GM13976 (cell line): ENCODE measurements at regions not wholly inside any gene's neighbourhood (a gene's known extent, or its start where the extent isn't known, plus 50 kb on each side); places are given as distances from the start of the nearest gene placed in this dataset.

Source experiments
- DNase-seq: peaks from one replicate; pipeline ENCODE4 v3.0.0; 2012; ENCODE audit warnings: low spot score
- in situ Hi-C: fragments of 300-500 bp; cut with MboI; formaldehyde crosslinking; loops from one replicate; pipeline ENCODE4 v1.12.0; 2022; ENCODE audit warnings: low sequenced_read_pairs, mixed read lengths, inconsistent platforms; ENCODE audit not compliant: unreplicated experiment
- TF ChIP-seq, protein P1 (sequence below): IDR thresholded peaks from 2 replicates; pipeline ENCODE4 v1.5.1; 2012; ENCODE audit warnings: borderline replicate concordance, mild to moderate bottlenecking; ENCODE audit not compliant: insufficient read depth; ENCODE audit errors: extremely low read depth, missing control alignments, control extremely low read depth

DNA sequence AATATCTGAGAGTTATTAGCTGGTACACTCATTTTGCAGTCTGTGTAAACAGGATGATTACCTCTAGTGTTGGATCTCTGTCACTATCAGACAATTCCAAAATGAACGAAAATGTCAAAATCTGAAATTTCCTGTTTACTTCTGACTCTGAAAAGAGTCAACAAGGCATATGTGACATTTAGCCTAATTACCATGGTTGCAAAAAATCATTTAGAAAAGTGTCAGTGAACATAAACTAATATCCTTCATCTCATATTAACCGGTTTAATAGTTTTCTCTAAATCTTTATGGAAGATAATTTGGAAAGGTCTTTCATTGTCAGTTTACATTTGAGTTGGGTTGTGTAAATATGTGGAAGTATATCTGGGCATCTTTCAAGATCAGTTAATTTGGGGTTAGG is 431.8 kb upstream of the HSF2 start:
- in situ Hi-C loops, result no loop called here
- DNase-seq, result no peak
- TF ChIP-seq, protein P1, sequence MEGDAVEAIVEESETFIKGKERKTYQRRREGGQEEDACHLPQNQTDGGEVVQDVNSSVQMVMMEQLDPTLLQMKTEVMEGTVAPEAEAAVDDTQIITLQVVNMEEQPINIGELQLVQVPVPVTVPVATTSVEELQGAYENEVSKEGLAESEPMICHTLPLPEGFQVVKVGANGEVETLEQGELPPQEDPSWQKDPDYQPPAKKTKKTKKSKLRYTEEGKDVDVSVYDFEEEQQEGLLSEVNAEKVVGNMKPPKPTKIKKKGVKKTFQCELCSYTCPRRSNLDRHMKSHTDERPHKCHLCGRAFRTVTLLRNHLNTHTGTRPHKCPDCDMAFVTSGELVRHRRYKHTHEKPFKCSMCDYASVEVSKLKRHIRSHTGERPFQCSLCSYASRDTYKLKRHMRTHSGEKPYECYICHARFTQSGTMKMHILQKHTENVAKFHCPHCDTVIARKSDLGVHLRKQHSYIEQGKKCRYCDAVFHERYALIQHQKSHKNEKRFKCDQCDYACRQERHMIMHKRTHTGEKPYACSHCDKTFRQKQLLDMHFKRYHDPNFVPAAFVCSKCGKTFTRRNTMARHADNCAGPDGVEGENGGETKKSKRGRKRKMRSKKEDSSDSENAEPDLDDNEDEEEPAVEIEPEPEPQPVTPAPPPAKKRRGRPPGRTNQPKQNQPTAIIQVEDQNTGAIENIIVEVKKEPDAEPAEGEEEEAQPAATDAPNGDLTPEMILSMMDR, result no peak

DNA sequence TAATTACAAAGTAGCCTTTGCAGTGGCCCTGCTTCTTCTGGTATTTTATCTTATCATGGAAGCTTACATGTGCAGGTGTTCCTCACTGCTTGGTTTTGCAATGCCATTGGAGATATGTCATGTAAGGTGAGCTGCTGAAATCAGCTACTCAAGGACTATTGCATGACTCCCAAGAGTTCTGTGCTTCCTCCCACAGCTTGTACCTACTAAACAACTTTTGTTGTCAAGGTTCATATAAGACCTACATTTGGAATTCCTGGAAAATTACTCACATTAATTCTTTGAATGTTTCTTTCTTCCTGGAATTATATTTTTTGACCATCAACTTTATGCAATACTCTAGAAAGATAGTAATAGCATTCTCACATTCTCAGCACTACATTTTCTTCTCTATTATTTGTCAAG is 427.5 kb upstream of the HSF2 start:
- in situ Hi-C loops, result no loop called here
- no peak for DNase-seq
- TF ChIP-seq, protein P1, result no peak

DNA sequence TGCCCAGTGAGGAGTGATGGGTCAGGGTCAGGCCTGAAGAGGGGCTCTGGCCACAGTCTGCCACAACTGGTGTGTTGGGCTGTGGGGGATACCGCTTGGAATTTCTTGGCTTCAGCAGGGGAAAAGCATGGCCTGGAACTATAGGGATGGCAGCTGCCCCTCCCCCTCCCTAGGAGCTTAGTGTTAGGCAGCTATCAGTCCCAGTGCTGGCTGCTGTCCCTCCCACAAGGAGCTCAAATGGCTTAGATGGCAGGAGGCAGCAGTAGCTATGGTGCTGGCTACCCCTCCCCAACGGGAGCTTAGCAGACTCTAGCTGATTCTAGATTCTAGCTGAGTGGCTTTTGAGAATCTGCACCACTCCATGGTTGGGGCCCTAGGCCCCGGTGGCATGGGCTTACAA is 414.5 kb upstream of the HSF2 start:
- TF ChIP-seq, protein P1, result no peak
- in situ Hi-C loops, result no loop called here
- no peak for DNase-seq

DNA sequence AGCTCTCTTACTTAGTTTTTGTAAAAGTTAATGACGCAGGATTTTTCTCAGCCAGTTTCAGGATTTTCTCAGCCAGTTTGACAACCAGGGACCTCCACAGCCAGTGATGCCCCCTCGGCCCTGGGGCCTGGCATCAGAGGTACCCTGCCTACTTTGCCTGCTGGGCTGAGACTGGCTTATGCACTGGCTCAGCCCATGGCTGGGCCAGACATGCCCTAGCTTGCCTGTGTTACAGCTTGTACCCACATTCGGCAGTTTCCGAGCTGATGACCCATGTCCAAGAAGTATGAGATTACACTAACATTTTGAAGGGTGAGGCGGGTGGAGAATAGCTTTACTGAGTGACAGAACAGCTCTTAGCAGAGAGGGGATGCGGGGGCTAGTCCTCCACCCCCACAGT is 406.1 kb upstream of the HSF2 start:
- no peak for DNase-seq
- TF ChIP-seq, protein P1, result no peak
- in situ Hi-C loops, result no loop called here

DNA sequence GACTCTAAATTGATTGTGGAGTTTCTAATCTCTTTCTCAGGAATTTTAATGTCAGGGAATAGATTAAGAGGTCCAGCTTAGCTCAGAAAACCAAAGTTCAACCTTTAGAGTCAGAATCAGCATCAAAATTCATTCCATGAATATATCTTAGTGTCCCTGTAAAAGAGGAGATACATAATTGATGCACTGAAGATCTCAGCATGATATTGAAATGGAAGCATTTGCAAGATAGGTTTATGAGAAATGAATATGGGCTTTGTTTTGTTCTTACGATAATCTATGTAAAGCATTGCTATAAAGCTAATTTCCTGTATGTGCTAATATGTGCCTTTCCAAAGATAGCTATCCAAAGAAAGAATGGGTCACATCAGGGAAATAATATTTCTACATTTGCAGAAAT is 404.5 kb upstream of the HSF2 start:
- in situ Hi-C loops, result no loop called here
- TF ChIP-seq, protein P1, result no peak
- DNase-seq, result no peak

DNA sequence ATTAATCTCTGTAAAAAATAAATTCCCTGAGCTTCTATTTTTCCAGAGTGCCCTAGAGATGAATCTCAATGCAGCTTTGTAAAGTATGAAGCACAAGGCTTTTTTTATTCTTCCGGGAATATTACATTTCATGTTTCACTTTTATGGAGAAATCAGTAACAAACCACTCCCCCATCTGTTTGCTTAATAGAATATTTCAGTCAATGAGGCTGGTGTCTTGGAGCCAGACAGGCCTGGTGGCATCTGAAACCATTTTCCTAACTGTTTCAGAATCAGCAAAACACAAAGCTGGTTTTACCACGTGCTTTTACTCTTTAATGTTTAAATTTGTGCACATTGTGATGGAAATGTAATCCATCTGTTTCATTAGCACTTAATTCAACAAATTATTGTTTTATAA is 400.8 kb upstream of the HSF2 start:
- DNase-seq, result no peak
- in situ Hi-C loops, result no loop called here
- TF ChIP-seq, protein P1, result no peak

DNA sequence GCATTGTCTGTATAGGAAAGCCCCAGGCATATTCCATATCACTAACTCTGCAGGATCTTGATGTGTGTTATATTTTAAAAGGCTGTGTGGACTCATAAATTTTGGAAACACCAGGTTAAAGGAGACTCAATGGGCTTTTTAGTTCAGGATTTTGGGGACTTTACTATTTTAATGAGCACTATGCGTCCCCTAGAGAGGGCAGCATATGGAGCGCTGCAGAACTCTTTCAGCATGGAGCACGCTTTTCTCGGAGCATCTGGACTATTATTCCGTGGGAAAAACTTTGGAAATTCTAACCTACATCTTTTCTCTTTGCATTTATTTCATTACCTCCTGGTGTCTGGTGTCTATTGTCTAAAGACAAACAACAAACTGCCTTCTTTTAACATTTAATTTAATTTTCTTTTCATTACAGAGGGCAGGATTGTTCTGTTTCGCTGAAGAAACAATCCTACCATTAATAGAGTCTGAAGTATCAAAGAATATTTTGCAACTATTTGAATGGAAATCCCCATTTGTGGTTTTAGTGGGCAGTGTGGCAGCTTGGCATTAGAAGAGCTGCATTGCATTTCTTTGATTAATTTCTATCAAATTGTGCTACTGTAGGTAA is 399.9 kb upstream of the HSF2 start:
- no peak for DNase-seq
- TF ChIP-seq, protein P1, result no peak
- in situ Hi-C loops, result no loop called here
